H1 (cell line): ENCODE measurements at regions not wholly inside any gene's neighbourhood (a gene's known extent, or its start where the extent isn't known, plus 50 kb on each side); places are given as distances from the start of the nearest gene placed in this dataset.

ENCODE experiments used
- ASH2L ChIP-seq: fragments of 200-600, 300-600 bp; sonication (generic); IDR thresholded peaks from one replicate; pipeline ENCODE4 v1.7.1; 2017; ENCODE audit warnings: low read length
- CREB1 ChIP-seq: IDR thresholded peaks from 2 replicates; pipeline ENCODE4 v1.6.1; 2012; ENCODE audit warnings: inconsistent platforms
- EZH2 ChIP-seq: fragments of 200-600 bp; sonication (generic); IDR thresholded peaks from 2 replicates; pipeline ENCODE4 v1.7.1; 2012; ENCODE audit warnings: low read depth, mild to moderate bottlenecking, moderate library complexity, low read length, inconsistent platforms; ENCODE audit not compliant: severe bottlenecking
- SP1 ChIP-seq: IDR thresholded peaks from 2 replicates; pipeline ENCODE4 v1.6.1; 2011; ENCODE audit warnings: low read depth, low read length
- ZNF274 ChIP-seq: IDR thresholded peaks from 2 replicates; pipeline ENCODE4 v1.7.0; 2012; ENCODE audit warnings: low read length, borderline replicate concordance; ENCODE audit errors: extremely low read depth
- TF ChIP-seq, protein P1 (sequence below): fragments of 300-600 bp; sonication (generic); IDR thresholded peaks from 2 replicates; pipeline ENCODE4 v1.7.1; 2012; ENCODE audit warnings: low read length, moderate library complexity, mild to moderate bottlenecking, inconsistent platforms; ENCODE audit not compliant: insufficient replicate concordance
- TF ChIP-seq, protein P2 (sequence below): IDR thresholded peaks from 2 replicates; pipeline ENCODE4 v1.6.1; 2011; ENCODE audit warnings: low read length, improper control_type of control experiment

DNA sequence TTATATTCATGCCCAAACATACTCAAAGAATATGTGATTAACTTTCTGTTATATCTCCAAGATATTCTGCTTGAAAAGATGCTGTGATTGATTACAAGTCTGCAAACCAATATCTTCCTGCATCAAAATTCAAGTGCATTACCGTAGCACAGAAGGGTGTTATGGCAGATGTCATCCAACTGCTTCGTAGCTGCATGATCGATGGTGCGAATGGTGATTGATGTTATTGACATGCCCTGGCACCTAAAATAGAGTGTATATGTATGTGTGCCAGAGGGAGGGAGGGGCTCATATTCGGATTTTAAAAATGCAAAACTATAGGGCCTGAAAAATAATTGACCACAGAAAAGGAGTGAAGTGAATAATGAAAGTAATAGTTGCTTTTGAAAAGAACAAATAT is 882.1 kb upstream of the NUDT12 start (continued):
- TF ChIP-seq, protein P1, sequence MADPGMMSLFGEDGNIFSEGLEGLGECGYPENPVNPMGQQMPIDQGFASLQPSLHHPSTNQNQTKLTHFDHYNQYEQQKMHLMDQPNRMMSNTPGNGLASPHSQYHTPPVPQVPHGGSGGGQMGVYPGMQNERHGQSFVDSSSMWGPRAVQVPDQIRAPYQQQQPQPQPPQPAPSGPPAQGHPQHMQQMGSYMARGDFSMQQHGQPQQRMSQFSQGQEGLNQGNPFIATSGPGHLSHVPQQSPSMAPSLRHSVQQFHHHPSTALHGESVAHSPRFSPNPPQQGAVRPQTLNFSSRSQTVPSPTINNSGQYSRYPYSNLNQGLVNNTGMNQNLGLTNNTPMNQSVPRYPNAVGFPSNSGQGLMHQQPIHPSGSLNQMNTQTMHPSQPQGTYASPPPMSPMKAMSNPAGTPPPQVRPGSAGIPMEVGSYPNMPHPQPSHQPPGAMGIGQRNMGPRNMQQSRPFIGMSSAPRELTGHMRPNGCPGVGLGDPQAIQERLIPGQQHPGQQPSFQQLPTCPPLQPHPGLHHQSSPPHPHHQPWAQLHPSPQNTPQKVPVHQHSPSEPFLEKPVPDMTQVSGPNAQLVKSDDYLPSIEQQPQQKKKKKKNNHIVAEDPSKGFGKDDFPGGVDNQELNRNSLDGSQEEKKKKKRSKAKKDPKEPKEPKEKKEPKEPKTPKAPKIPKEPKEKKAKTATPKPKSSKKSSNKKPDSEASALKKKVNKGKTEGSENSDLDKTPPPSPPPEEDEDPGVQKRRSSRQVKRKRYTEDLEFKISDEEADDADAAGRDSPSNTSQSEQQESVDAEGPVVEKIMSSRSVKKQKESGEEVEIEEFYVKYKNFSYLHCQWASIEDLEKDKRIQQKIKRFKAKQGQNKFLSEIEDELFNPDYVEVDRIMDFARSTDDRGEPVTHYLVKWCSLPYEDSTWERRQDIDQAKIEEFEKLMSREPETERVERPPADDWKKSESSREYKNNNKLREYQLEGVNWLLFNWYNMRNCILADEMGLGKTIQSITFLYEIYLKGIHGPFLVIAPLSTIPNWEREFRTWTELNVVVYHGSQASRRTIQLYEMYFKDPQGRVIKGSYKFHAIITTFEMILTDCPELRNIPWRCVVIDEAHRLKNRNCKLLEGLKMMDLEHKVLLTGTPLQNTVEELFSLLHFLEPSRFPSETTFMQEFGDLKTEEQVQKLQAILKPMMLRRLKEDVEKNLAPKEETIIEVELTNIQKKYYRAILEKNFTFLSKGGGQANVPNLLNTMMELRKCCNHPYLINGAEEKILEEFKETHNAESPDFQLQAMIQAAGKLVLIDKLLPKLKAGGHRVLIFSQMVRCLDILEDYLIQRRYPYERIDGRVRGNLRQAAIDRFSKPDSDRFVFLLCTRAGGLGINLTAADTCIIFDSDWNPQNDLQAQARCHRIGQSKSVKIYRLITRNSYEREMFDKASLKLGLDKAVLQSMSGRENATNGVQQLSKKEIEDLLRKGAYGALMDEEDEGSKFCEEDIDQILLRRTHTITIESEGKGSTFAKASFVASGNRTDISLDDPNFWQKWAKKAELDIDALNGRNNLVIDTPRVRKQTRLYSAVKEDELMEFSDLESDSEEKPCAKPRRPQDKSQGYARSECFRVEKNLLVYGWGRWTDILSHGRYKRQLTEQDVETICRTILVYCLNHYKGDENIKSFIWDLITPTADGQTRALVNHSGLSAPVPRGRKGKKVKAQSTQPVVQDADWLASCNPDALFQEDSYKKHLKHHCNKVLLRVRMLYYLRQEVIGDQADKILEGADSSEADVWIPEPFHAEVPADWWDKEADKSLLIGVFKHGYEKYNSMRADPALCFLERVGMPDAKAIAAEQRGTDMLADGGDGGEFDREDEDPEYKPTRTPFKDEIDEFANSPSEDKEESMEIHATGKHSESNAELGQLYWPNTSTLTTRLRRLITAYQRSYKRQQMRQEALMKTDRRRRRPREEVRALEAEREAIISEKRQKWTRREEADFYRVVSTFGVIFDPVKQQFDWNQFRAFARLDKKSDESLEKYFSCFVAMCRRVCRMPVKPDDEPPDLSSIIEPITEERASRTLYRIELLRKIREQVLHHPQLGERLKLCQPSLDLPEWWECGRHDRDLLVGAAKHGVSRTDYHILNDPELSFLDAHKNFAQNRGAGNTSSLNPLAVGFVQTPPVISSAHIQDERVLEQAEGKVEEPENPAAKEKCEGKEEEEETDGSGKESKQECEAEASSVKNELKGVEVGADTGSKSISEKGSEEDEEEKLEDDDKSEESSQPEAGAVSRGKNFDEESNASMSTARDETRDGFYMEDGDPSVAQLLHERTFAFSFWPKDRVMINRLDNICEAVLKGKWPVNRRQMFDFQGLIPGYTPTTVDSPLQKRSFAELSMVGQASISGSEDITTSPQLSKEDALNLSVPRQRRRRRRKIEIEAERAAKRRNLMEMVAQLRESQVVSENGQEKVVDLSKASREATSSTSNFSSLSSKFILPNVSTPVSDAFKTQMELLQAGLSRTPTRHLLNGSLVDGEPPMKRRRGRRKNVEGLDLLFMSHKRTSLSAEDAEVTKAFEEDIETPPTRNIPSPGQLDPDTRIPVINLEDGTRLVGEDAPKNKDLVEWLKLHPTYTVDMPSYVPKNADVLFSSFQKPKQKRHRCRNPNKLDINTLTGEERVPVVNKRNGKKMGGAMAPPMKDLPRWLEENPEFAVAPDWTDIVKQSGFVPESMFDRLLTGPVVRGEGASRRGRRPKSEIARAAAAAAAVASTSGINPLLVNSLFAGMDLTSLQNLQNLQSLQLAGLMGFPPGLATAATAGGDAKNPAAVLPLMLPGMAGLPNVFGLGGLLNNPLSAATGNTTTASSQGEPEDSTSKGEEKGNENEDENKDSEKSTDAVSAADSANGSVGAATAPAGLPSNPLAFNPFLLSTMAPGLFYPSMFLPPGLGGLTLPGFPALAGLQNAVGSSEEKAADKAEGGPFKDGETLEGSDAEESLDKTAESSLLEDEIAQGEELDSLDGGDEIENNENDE = no peak
- TF ChIP-seq CREB1 (no peak), ZNF274 (no peak), ASH2L (no peak), EZH2 (no peak), SP1 (no peak)
- TF ChIP-seq, protein P2, sequence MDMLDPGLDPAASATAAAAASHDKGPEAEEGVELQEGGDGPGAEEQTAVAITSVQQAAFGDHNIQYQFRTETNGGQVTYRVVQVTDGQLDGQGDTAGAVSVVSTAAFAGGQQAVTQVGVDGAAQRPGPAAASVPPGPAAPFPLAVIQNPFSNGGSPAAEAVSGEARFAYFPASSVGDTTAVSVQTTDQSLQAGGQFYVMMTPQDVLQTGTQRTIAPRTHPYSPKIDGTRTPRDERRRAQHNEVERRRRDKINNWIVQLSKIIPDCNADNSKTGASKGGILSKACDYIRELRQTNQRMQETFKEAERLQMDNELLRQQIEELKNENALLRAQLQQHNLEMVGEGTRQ = no peak
